SK-N-MC (cell line): ENCODE measurements at regions not wholly inside any gene's neighbourhood (a gene's known extent, or its start where the extent isn't known, plus 50 kb on each side); places are given as distances from the start of the nearest gene placed in this dataset.
"Not testable (repeated sequence)": the region's sequence is repeated elsewhere in the genome, so short reads cannot be mapped to it uniquely, and the experiment has no call there.

Source experiments
- EZH2 ChIP-seq: fragments of 200-600 bp; sonication (generic); IDR thresholded peaks from one replicate; pipeline ENCODE4 v1.6.1; 2017; ENCODE audit warnings: antibody characterized with exemption
- POLR2AphosphoS5 ChIP-seq: IDR thresholded peaks from 2 replicates; pipeline ENCODE4 v1.6.1; 2012; ENCODE audit warnings: mild to moderate bottlenecking, low read depth, low read length, borderline replicate concordance

- not testable (repeated sequence) for TF ChIP-seq POLR2AphosphoS5, EZH2
Measured at GRCh38 chr15:30708809-30709208, 82.9 kb downstream of the ARHGAP11B start.
